Spinal cord (tissue), 9 donors: ENCODE measurements at regions not wholly inside any gene's neighbourhood (a gene's known extent, or its start where the extent isn't known, plus 50 kb on each side); places are given as distances from the start of the nearest gene placed in this dataset.

ENCODE experiments used
- DNase-seq, 6 donors: peaks; one replicate each; pipeline versions ENCODE4 v3.0.0 to v3.0.0-alpha.2; 2013 to 2015; ENCODE audit warnings: low spot score in 6 of 6, low read depth in 4 of 6
- H3K27ac ChIP-seq: one replicate; pipeline ENCODE4 v1.5.1; 2013; ENCODE audit warnings: low read depth, low read length, control low read depth
- H3K27me3 ChIP-seq: one replicate; pipeline ENCODE4 v1.6.1; 2013; ENCODE audit warnings: low read length; ENCODE audit not compliant: control insufficient read depth, insufficient read depth
- H3K36me3 ChIP-seq: one replicate; pipeline ENCODE4 v1.6.1; 2013; ENCODE audit warnings: low read length; ENCODE audit not compliant: control insufficient read depth, insufficient read depth
- H3K4me1 ChIP-seq: one replicate; pipeline ENCODE4 v1.6.1; 2013; ENCODE audit warnings: low read length; ENCODE audit not compliant: control insufficient read depth, insufficient read depth
- H3K4me3 ChIP-seq: one replicate; pipeline ENCODE4 v1.5.1; 2013; ENCODE audit warnings: low read depth, low read length, control low read depth
- H3K9me3 ChIP-seq: one replicate; pipeline ENCODE4 v1.6.1; 2013; ENCODE audit warnings: low read length; ENCODE audit not compliant: control insufficient read depth, insufficient read depth
- WGBS: methylation state at CpG from one replicate; pipeline ENCODE4 v1.1.5; 2013; ENCODE audit warnings: missing lambda C conversion rate; ENCODE audit not compliant: insufficient coverage; 5-methylcytosine and 5-hydroxymethylcytosine counted together
- donor health status: healthy.

DNA sequence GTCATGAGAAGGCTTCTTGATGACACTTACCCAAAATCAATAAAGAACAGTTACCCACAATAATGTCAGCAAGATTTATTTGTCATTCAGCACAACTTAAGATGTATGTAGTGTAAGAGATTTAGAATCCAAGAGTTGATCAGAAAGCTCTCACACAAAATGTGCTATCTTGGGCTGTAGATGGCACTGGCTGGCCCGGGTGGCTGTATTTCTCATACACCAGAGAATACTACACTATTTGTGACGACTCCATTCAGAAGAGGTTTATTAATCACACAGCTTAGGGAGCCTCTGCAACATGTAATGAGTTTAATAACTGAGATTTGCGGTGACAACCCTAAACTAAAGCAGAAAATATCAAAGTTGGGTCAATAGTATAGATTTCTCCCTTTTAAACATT, 530.4 kb upstream of the KLHL29 start:
- no peaks in the 10 kb centered on the region for H3K9me3 ChIP-seq
- DNase-seq, result no peak
- H3K4me3 ChIP-seq, result no peak overlapping the region
- peaks cover 5% of the 10 kb centered on the region for H3K4me1 ChIP-seq
- H3K27me3 ChIP-seq, result no peaks in the 10 kb centered on the region
- WGBS, result no CpG with 5 or more reads among the region's 3 CpGs
- H3K36me3 ChIP-seq, result no peaks in the 10 kb centered on the region
- peak overlapping the region; percentile 45 for H3K27ac ChIP-seq

DNA sequence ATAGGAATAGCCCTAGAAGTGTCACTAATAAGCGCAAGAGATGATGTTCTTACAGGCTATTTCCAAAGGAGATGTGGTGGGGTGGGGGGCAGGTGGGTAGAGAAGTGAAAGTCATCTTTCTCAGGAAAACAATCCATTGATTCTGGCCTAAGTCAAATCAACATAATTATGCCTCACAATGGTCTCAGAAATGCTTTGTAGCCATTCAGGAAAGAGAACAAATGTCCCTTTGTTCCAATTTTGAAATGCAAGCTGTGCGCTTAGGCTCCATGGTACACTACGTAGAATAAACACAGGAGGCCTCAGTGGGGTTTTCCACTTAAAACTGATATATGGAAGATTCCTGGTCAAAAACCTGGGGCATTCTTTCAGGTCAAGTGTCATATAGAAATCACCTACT, 529.9 kb upstream of the KLHL29 start:
- 73% methylated on average over 3 of the region's 3 CpGs for WGBS
- peak overlapping the region; percentile 45 for H3K27ac ChIP-seq

DNA sequence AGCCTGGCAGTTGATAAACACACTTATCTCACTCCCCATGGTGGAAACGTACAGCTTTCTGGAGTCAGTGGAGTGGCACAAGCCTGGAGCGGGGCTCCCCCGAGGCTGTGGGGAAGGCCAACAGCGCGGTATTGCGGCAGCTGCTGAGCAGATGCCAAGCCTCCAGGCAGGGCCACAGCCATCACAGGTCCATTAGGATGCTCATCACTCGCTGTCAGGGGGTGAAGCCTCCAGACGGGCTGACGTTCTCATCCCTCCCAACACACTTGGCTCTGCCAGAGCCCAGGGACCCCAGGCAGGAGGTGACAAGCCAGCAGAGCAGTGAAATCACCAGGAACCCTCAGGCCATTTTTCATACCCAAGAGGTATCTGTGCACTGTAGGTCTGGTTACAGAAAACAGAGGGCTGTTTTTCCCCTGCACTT, 529.2 kb upstream of the KLHL29 start:
- H3K27ac ChIP-seq, result peak overlapping the region; percentile 45
- peaks cover 2% of the 10 kb centered on the region for H3K9me3 ChIP-seq
- WGBS, result 51% methylated on average over 8 of the region's 9 CpGs
- H3K36me3 ChIP-seq, result no peaks in the 10 kb centered on the region
- H3K27me3 ChIP-seq, result no peaks in the 10 kb centered on the region
- peaks cover 5% of the 10 kb centered on the region for H3K4me1 ChIP-seq
- peak in 1 of 6 donors; percentile 58 for DNase-seq
- no peak overlapping the region for H3K4me3 ChIP-seq

More for the DNA sequence above, 529.9 kb upstream of the KLHL29 start:
- Histone ChIP-seq H3K9me3 (no peaks in the 10 kb centered on the region), H3K36me3 (no peaks in the 10 kb centered on the region), H3K27me3 (no peaks in the 10 kb centered on the region), H3K4me3 (no peak overlapping the region), H3K4me1 (peaks cover 5% of the 10 kb centered on the region)
- peak in 1 of 6 donors; percentile 26 for DNase-seq

- 56% methylated on average over 3 of the region's 4 CpGs for WGBS
- no peaks in the 10 kb centered on the region for H3K27me3 ChIP-seq
Measured at GRCh38 chr2:22867973-22868372, 517.0 kb upstream of the KLHL29 start.

GRCh38 chr2:22878121-22878520, 506.9 kb upstream of the KLHL29 start:
- Histone ChIP-seq H3K27me3 (no peaks in the 10 kb centered on the region), H3K4me3 (no peak overlapping the region), H3K9me3 (peaks cover 6% of the 10 kb centered on the region), H3K36me3 (no peaks in the 10 kb centered on the region), H3K27ac (no peak overlapping the region), H3K4me1 (no peaks in the 10 kb centered on the region)
- peak in 1 of 6 donors; percentile 21 for DNase-seq
- 29% methylated on average over 1 of the region's 2 CpGs for WGBS

More at GRCh38 chr2:22867973-22868372, 517.0 kb upstream of the KLHL29 start:
- H3K9me3 ChIP-seq, result no peaks in the 10 kb centered on the region
- DNase-seq, result peak in 1 of 6 donors; percentile 60
- H3K27ac ChIP-seq, result no peak overlapping the region
- no peak overlapping the region for H3K4me3 ChIP-seq
- H3K4me1 ChIP-seq, result no peaks in the 10 kb centered on the region
- H3K36me3 ChIP-seq, result no peaks in the 10 kb centered on the region

DNA sequence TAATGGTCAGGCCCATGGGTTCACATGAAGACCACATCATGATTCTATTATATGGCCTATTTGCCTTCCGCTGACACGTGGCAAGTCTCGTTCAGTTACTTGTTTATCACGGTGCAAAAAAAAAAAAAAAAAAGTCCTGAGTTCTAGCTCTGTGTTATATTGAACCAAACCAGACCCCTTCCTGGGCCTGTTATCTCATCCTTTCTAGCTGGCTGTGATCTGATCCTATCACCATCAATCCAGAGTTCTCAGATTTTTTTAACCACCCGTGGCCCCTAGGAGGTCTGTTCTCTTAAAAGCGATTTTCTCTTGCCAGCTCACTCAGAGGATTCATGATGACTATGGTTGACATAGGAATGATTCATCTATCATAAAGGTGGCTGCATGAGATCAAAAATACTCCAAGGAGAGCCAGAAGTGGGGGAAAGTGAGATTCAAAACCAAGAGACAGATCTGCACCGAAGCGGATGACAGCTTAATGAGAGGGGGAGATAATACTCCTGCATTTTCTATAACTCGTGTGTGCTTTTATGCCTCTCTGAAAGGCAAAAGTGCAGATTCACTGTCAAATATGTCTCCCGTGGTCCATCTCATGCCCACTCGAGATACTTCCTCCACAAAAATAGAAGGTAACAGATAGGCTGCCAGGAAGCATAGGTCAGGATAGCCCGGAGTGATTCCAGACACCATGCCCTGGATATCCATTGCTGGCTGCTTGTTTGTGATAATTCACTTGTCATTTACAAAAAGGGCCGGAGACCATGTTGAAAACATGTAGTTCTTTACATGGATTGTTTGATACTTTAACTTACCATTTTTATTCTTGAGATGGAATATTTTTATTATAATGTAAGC, 505.7 kb upstream of the KLHL29 start:
- 100% methylated on average over 3 of the region's 13 CpGs for WGBS

GRCh38 chr2:22880161-22880560, 504.8 kb upstream of the KLHL29 start:
- WGBS, result 68% methylated on average over 4 of the region's 5 CpGs
- no peaks in the 10 kb centered on the region for H3K4me1 ChIP-seq
- no peak overlapping the region for H3K27ac ChIP-seq
- no peaks in the 10 kb centered on the region for H3K36me3 ChIP-seq
- DNase-seq, result peak in 1 of 6 donors; percentile 12
- H3K9me3 ChIP-seq, result peaks cover 6% of the 10 kb centered on the region
- no peaks in the 10 kb centered on the region for H3K27me3 ChIP-seq
- no peak overlapping the region for H3K4me3 ChIP-seq

More for the DNA sequence above, 505.7 kb upstream of the KLHL29 start:
- H3K27ac ChIP-seq, result no peak overlapping the region
- peaks cover 6% of the 10 kb centered on the region for H3K9me3 ChIP-seq
- H3K4me3 ChIP-seq, result no peak overlapping the region
- no peaks in the 10 kb centered on the region for H3K36me3 ChIP-seq
- no peak for DNase-seq
- no peaks in the 10 kb centered on the region for H3K27me3 ChIP-seq
- no peaks in the 10 kb centered on the region for H3K4me1 ChIP-seq

GRCh38 chr2:22882011-22882410, 503.0 kb upstream of the KLHL29 start:
- DNase-seq, result no peak
- Histone ChIP-seq H3K4me3 (no peak overlapping the region), H3K36me3 (no peaks in the 10 kb centered on the region), H3K9me3 (no peaks in the 10 kb centered on the region), H3K27me3 (no peaks in the 10 kb centered on the region), H3K27ac (no peak overlapping the region), H3K4me1 (no peaks in the 10 kb centered on the region)
- no CpG with 5 or more reads among the region's 2 CpGs for WGBS

DNA sequence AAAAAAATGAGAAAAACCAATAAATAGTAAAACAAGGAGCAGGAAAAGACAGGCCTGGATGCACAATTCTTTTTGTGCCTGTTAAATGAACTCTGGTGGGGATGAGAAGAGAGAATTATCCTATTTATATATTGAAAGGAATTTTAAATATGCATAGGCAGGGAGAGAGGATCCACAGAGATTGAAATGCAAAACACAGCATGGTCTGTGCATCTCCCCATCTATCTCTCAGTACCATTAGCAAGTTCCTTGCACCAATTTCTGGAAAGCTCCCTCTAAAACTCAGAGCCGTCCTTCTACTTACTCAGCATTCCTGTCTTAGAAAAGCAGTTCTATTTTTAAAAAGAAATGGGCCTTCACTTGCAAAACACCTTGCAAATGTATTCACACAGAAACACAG, 502.3 kb upstream of the KLHL29 start:
- DNase-seq, result peak in 1 of 6 donors; percentile 19
- no peaks in the 10 kb centered on the region for H3K4me1 ChIP-seq
- H3K27me3 ChIP-seq, result no peaks in the 10 kb centered on the region
- H3K4me3 ChIP-seq, result no peak overlapping the region
- H3K27ac ChIP-seq, result no peak overlapping the region
- no peaks in the 10 kb centered on the region for H3K9me3 ChIP-seq
- H3K36me3 ChIP-seq, result no peaks in the 10 kb centered on the region
- WGBS, result 43% methylated on average over 1 of the region's 1 CpG

GRCh38 chr2:22883054-22883453, 501.9 kb upstream of the KLHL29 start:
- Histone ChIP-seq H3K27ac (no peak overlapping the region), H3K9me3 (no peaks in the 10 kb centered on the region), H3K36me3 (no peaks in the 10 kb centered on the region), H3K4me1 (no peaks in the 10 kb centered on the region), H3K4me3 (no peak overlapping the region), H3K27me3 (no peaks in the 10 kb centered on the region)
- DNase-seq, result no peak
- 72% methylated on average over 3 of the region's 5 CpGs for WGBS
